SJCRH30 (cell line): ENCODE measurements at regions not wholly inside any gene's neighbourhood (a gene's known extent, or its start where the extent isn't known, plus 50 kb on each side); places are given as distances from the start of the nearest gene placed in this dataset.

Source experiments
- DNase-seq, 2 experiments: peaks; one replicate each; pipeline ENCODE4 v3.0.0-alpha.2; 2015 to 2020
- H3K27ac ChIP-seq: fragments of 250-450 bp; sonication (Bioruptor Pico); 2 replicates; pipeline ENCODE4 v1.5.1; 2020; ENCODE audit warnings: mild to moderate bottlenecking, moderate library complexity
- H3K27me3 ChIP-seq: fragments of 250-450 bp; sonication (Bioruptor Pico); 2 replicates; pipeline ENCODE4 v1.5.1; 2020; ENCODE audit warnings: mild to moderate bottlenecking, moderate library complexity
- H3K36me3 ChIP-seq: fragments of 250-450 bp; sonication (Bioruptor Pico); 2 replicates; pipeline ENCODE4 v1.5.1; 2020; ENCODE audit warnings: mild to moderate bottlenecking, moderate library complexity
- H3K4me1 ChIP-seq: fragments of 250-450 bp; sonication (Bioruptor Pico); 2 replicates; pipeline ENCODE4 v1.5.1; 2020; ENCODE audit warnings: mild to moderate bottlenecking, moderate library complexity
- H3K4me3 ChIP-seq: fragments of 250-450 bp; sonication (Bioruptor Pico); 2 replicates; pipeline ENCODE4 v1.5.1; 2020; ENCODE audit warnings: mild to moderate bottlenecking, moderate library complexity
- H3K9me3 ChIP-seq: fragments of 250-450 bp; sonication (Bioruptor Pico); replicated peaks from 2 replicates; pipeline ENCODE4 v1.5.1; 2020; ENCODE audit warnings: mild to moderate bottlenecking, moderate library complexity

DNA sequence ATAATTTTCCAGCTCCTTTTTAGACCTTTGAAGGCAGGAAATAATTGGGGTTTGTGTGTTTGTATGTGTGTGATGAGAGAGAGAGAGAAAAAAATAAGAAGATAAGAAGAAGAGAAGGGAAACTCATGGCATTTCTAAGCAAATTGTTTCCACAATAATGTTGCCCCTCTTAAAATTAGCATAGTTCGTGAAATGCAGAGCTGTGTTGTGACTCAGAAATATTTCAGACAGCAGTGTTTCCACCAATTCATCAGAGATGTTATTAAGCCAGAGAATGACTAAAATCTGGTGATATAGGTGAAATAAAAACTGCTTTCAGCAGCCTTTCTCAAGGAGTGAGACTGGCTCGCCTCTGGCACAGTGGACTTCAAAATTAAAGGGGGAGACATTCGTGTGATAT lies 65.9 kb upstream of the ARHGAP5 start:
- Histone ChIP-seq H3K27ac (no peak overlapping the region), H3K4me1 (peaks cover 12% of the 10 kb centered on the region), H3K4me3 (no peak overlapping the region), H3K36me3 (no peaks in the 10 kb centered on the region), H3K9me3 (no peaks in the 10 kb centered on the region), H3K27me3 (no peaks in the 10 kb centered on the region)
- no peak for DNase-seq

- Histone ChIP-seq H3K4me1 (peaks cover 8% of the 10 kb centered on the region), H3K36me3 (no peaks in the 10 kb centered on the region), H3K27ac (no peak overlapping the region), H3K9me3 (no peaks in the 10 kb centered on the region), H3K27me3 (no peaks in the 10 kb centered on the region), H3K4me3 (no peak overlapping the region)
- no peak for DNase-seq
These were observed 65.0 kb upstream of the ARHGAP5 start for GRCh38 chr14:32012062-32012461.

DNA sequence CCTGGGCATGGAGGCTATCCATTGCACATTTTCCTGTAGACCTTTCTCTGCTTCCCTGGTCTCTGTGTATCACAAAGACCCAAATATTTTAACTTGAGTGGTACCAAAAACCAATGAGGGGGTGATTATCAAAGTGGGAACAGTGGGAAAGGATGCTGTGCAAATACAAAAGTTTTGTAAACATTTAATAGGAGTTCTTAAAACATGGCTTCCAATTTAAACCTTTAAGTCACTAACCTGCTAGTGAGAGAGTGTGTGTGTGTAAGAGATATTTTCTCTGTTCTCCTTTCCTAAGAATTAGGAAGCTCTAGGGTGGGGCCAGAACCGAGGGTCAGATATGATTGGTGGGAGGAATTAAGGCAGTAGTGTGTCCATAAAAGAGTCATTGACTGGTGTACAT lies 64.5 kb upstream of the ARHGAP5 start:
- DNase-seq = no peak
- H3K27ac ChIP-seq = no peak overlapping the region
- no peaks in the 10 kb centered on the region for H3K27me3 ChIP-seq
- H3K4me1 ChIP-seq = peaks cover 8% of the 10 kb centered on the region
- H3K4me3 ChIP-seq = no peak overlapping the region
- no peaks in the 10 kb centered on the region for H3K9me3 ChIP-seq
- no peaks in the 10 kb centered on the region for H3K36me3 ChIP-seq

DNA sequence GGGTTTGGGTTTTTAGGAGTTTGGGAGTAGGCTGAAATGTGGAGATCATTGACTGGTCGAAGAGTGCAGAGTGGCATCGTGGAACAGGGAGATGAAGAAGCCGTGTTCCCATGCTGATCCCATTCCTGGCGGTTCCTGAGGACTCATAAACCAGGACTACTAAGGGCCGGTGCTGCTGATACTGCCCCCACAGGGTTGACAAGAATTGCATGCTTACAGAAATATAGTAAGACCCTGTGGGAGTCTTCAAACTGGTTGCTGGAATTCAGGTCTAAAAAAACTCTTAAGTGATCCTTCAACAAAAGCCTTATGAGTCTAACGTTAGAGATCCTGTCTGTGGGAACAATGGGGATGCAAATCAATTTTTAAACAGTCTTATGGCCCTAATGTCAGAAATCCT lies 64.0 kb upstream of the ARHGAP5 start:
- Histone ChIP-seq H3K4me3 (no peak overlapping the region), H3K9me3 (no peaks in the 10 kb centered on the region), H3K4me1 (peaks cover 8% of the 10 kb centered on the region), H3K27me3 (no peaks in the 10 kb centered on the region), H3K27ac (no peak overlapping the region), H3K36me3 (no peaks in the 10 kb centered on the region)
- peak in 1 of 2 experiments; percentile 12 for DNase-seq

DNA sequence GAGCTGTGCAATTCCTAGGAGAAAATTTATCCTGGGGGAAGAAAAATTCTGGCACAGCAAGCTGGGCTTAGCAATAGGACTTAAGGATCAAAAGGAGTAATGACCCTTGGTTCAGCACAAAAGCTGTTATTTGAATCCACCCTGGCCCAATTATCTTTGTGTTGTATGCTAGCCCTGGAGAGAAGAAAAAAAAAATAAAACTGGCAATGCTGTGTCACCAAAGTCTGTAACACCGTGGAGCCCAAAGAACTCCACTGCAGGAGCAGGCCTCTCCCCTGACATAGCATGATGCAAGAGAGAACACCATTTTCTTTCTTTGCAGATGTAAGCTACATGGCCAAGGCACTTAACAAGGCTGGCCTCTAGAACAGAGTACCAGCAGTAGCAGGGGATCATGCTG lies 63.0 kb upstream of the ARHGAP5 start:
- no peak overlapping the region for H3K27ac ChIP-seq
- H3K27me3 ChIP-seq = no peaks in the 10 kb centered on the region
- no peaks in the 10 kb centered on the region for H3K9me3 ChIP-seq
- no peak for DNase-seq
- H3K4me1 ChIP-seq = peaks cover 8% of the 10 kb centered on the region
- H3K4me3 ChIP-seq = no peak overlapping the region
- H3K36me3 ChIP-seq = no peaks in the 10 kb centered on the region

DNA sequence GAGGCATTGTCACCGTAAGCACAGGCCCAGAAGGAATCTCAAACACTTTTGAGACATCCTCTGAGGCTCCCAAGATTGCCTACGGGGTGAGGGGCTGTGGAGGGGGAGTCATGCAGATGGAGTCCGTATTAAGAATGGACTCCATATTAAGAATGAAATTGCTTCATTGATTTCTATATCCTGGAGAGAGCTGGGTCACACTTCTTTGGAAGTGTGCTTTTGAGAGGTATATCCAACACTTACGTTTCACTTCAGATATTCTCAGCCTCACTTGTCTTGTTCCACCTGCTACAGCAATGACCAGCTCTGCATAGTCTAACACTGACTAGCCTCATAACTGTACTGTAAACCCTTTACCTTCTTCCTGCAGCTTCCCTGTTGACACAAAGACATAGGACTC lies 62.6 kb upstream of the ARHGAP5 start:
- peaks cover 8% of the 10 kb centered on the region for H3K4me1 ChIP-seq
- H3K27ac ChIP-seq = no peak overlapping the region
- H3K36me3 ChIP-seq = no peaks in the 10 kb centered on the region
- no peaks in the 10 kb centered on the region for H3K27me3 ChIP-seq
- no peaks in the 10 kb centered on the region for H3K9me3 ChIP-seq
- DNase-seq = no peak
- no peak overlapping the region for H3K4me3 ChIP-seq

DNA sequence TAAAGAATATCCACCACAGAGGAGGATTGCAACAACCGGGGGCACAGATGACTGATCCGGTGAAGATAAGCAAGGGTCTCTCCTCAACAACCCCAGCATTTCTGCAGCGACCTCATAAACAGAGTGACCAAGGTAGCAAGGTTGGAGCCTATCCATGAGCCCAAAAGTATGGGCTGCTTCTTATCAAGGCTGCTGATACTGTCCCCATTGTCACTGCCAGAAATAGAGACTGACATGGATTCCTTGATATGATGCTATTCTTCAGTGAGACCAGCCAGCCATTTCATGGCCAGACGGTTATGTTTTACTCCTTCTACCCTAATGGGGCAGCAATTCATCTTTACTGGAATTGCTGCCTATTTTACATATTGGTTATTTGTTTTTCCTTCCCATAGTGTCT lies 61.9 kb upstream of the ARHGAP5 start:
- no peaks in the 10 kb centered on the region for H3K9me3 ChIP-seq
- peaks cover 7% of the 10 kb centered on the region for H3K4me1 ChIP-seq
- no peak overlapping the region for H3K27ac ChIP-seq
- H3K36me3 ChIP-seq = no peaks in the 10 kb centered on the region
- no peaks in the 10 kb centered on the region for H3K27me3 ChIP-seq
- no peak overlapping the region for H3K4me3 ChIP-seq
- no peak for DNase-seq

DNA sequence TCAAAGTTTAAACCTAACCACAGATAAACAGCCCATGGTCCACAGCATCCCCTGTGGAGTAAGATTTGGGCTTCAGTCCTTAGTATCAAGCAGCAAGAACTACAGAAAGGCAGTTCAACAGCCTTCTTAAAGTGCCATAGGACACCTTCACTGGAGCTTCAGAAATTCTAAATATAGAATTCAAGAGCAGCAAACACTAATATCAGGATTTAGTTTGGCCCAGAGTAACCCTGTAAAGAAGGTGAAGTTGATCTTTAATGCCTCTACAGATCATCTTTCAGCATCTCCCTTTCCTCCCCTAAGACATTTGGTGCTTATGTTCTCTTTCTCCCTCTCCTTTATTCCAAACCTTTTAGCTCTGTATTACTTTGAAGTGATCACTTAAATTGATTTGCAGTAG lies 59.5 kb upstream of the ARHGAP5 start:
- no peaks in the 10 kb centered on the region for H3K27me3 ChIP-seq
- no peak overlapping the region for H3K4me3 ChIP-seq
- no peaks in the 10 kb centered on the region for H3K9me3 ChIP-seq
- DNase-seq = no peak
- H3K4me1 ChIP-seq = no peaks in the 10 kb centered on the region
- no peak overlapping the region for H3K27ac ChIP-seq
- no peaks in the 10 kb centered on the region for H3K36me3 ChIP-seq

- H3K4me1 ChIP-seq = no peaks in the 10 kb centered on the region
- no peak for DNase-seq
- peaks cover 2% of the 10 kb centered on the region; the same call in 1 of the 2 replicates for H3K9me3 ChIP-seq
- no peaks in the 10 kb centered on the region for H3K27me3 ChIP-seq
- H3K36me3 ChIP-seq = no peaks in the 10 kb centered on the region
- H3K4me3 ChIP-seq = no peak overlapping the region
- H3K27ac ChIP-seq = no peak overlapping the region
These were observed 58.6 kb upstream of the ARHGAP5 start for GRCh38 chr14:32018391-32019092.

DNA sequence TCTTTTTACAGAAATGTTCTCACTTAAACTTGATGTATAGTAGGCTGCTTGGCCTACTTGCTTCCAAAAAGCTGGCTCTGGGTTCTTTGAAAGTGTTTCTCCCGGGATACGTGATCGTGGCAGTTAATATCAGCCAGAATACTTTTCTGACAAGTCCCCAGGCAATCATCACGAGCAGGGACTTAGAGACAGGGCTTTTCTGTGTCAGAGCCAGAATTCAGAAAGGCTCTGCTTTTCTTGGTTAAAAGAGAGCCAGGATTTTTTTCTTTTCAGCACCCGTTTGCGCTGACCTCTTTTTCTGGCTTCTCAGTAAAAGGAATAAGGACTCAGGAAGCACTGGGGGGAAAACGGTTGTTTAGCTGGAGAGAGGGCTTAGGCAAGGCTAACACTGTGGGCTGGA lies 57.8 kb upstream of the ARHGAP5 start:
- H3K4me3 ChIP-seq = no peak overlapping the region
- DNase-seq = no peak
- no peaks in the 10 kb centered on the region for H3K4me1 ChIP-seq

GRCh38 chr14:32020882-32021281 lies 56.2 kb upstream of the ARHGAP5 start:
- no peak for DNase-seq
- Histone ChIP-seq H3K9me3 (peaks cover 2% of the 10 kb centered on the region; the same call in 1 of the 2 replicates), H3K27ac (no peak overlapping the region), H3K36me3 (no peaks in the 10 kb centered on the region), H3K27me3 (no peaks in the 10 kb centered on the region), H3K4me3 (no peak overlapping the region), H3K4me1 (no peaks in the 10 kb centered on the region)

More for the DNA sequence above, 57.8 kb upstream of the ARHGAP5 start:
- Histone ChIP-seq H3K9me3 (peaks cover 2% of the 10 kb centered on the region; the same call in 1 of the 2 replicates), H3K27ac (no peak overlapping the region), H3K36me3 (no peaks in the 10 kb centered on the region), H3K27me3 (no peaks in the 10 kb centered on the region)

- no peak for DNase-seq
- Histone ChIP-seq H3K27me3 (no peaks in the 10 kb centered on the region), H3K4me1 (no peaks in the 10 kb centered on the region), H3K4me3 (no peak overlapping the region), H3K9me3 (peaks cover 2% of the 10 kb centered on the region; the same call in 1 of the 2 replicates), H3K27ac (no peak overlapping the region), H3K36me3 (no peaks in the 10 kb centered on the region)
These were observed 55.8 kb upstream of the ARHGAP5 start for GRCh38 chr14:32021341-32021740.

GRCh38 chr14:32022525-32022924 lies 54.6 kb upstream of the ARHGAP5 start:
- H3K4me3 ChIP-seq = no peak overlapping the region
- no peaks in the 10 kb centered on the region for H3K27me3 ChIP-seq
- DNase-seq = no peak
- no peaks in the 10 kb centered on the region for H3K4me1 ChIP-seq
- peaks cover 2% of the 10 kb centered on the region; the same call in 1 of the 2 replicates for H3K9me3 ChIP-seq
- no peaks in the 10 kb centered on the region for H3K36me3 ChIP-seq
- H3K27ac ChIP-seq = no peak overlapping the region

DNA sequence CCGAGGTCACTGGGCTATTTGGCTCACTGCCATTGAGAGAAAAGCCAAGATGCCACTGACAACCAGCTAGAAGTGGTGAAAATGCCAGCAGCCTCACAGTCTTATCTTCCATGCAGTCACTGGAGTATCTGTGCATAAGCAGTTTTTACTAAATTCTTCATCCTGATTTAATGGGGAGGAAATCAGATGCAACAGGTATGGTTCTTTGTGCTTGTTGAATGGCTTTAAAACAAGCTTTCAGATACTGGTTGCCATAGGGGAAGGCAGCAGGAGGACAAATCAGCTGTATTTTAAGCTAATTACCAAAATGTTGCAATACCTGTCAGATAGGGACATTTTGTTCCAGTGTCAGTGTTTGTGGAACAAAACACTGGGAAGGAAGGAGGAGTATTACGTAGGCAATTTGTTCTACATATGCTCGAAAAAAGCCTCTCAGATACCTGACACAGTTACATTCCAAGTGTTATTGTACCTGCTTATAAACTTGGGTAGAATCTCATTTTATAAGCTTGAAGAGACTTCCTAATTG lies 54.1 kb upstream of the ARHGAP5 start:
- H3K27me3 ChIP-seq = no peaks in the 10 kb centered on the region
- peaks cover 2% of the 10 kb centered on the region; the same call in 1 of the 2 replicates for H3K9me3 ChIP-seq
- H3K36me3 ChIP-seq = no peaks in the 10 kb centered on the region
- H3K27ac ChIP-seq = no peak overlapping the region
- no peak overlapping the region for H3K4me3 ChIP-seq
- DNase-seq = no peak
- no peaks in the 10 kb centered on the region for H3K4me1 ChIP-seq

DNA sequence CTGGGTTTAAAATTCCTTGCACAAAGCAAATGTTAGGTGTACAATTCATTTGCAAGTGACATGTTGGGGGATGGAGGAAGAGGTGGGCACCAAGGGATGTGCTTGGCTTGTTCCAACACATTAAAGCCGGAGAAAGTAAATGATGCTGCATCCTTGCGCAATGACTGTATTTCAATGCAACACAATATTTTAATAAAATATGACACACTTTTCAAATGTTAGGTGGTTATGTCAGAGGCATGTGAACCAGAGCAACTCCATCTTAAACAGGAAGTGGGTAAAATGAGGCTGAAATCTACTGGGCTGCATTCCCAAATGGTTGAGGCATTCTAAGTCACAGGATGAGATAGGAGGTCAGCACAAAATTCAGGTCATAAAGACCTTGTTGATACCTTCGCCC lies 53.6 kb upstream of the ARHGAP5 start:
- DNase-seq = no peak
- Histone ChIP-seq H3K4me3 (no peak overlapping the region), H3K27me3 (no peaks in the 10 kb centered on the region), H3K36me3 (no peaks in the 10 kb centered on the region), H3K9me3 (peaks cover 2% of the 10 kb centered on the region; the same call in 1 of the 2 replicates), H3K4me1 (no peaks in the 10 kb centered on the region), H3K27ac (no peak overlapping the region)
